HEK293 (cell line): ENCODE measurements at regions not wholly inside any gene's neighbourhood (a gene's known extent, or its start where the extent isn't known, plus 50 kb on each side); places are given as distances from the start of the nearest gene placed in this dataset.

Source experiments
- KLF1 ChIP-seq: fragments of 450-650 bp; formaldehyde crosslinking; IDR thresholded peaks from 2 replicates; pipeline ENCODE4 v1.5.1; 2016; ENCODE audit warnings: missing biosample characterization, missing genetic modification characterization
- ZNF223 ChIP-seq: fragments of 450-650 bp; formaldehyde crosslinking; IDR thresholded peaks from 2 replicates; pipeline ENCODE4 v1.5.1; 2016; ENCODE audit warnings: missing biosample characterization, missing genetic modification characterization
- ZNF274 ChIP-seq, 2 experiments: fragments of 200-500 bp in 1 of 2; fragments of 450-650 bp in 1 of 2; sonication (Bioruptor generic) in 1 of 2; formaldehyde crosslinking in 1 of 2; IDR thresholded peaks; 2 replicates each; pipeline versions ENCODE4 v1.5.1 to v1.6.1; 2014 to 2016; ENCODE audit warnings: borderline replicate concordance in 1 of 2, inconsistent platforms in 1 of 2, low read length in 1 of 2, missing biosample characterization in 1 of 2, missing genetic modification characterization in 1 of 2
- ZNF514 ChIP-seq: fragments of 450-650 bp; formaldehyde crosslinking; IDR thresholded peaks from 2 replicates; pipeline ENCODE4 v1.5.1; 2016; ENCODE audit warnings: missing biosample characterization, missing genetic modification characterization
- ZNF626 ChIP-seq: fragments of 450-650 bp; sonication (Bioruptor Pico); formaldehyde crosslinking; IDR thresholded peaks from 2 replicates; pipeline ENCODE4 v1.5.1; 2018; ENCODE audit warnings: missing biosample characterization, missing genetic modification characterization, inconsistent platforms
- ZSCAN16 ChIP-seq: fragments of 450-650 bp; formaldehyde crosslinking; IDR thresholded peaks from 2 replicates; pipeline ENCODE4 v1.5.1; 2016; ENCODE audit warnings: missing biosample characterization, missing genetic modification characterization
- TF ChIP-seq, protein P1 (sequence below): fragments of 450-650 bp; formaldehyde crosslinking; IDR thresholded peaks from 2 replicates; pipeline ENCODE4 v1.5.1; 2017; ENCODE audit warnings: missing biosample characterization, mild to moderate bottlenecking, missing genetic modification characterization, moderate library complexity
- TF ChIP-seq, protein P2 (sequence below): fragments of 450-650 bp; formaldehyde crosslinking; IDR thresholded peaks from 2 replicates; pipeline ENCODE4 v1.5.1; 2016; ENCODE audit warnings: missing biosample characterization, missing genetic modification characterization
- TF ChIP-seq, protein P3 (sequence below): fragments of 450-650 bp; formaldehyde crosslinking; IDR thresholded peaks from 2 replicates; pipeline ENCODE4 v1.5.1; 2016; ENCODE audit warnings: missing biosample characterization, missing genetic modification characterization
- TF ChIP-seq, protein P4 (sequence below): fragments of 450-650 bp; formaldehyde crosslinking; IDR thresholded peaks from 2 replicates; pipeline ENCODE4 v1.5.1; 2016; ENCODE audit warnings: missing biosample characterization, missing genetic modification characterization

DNA sequence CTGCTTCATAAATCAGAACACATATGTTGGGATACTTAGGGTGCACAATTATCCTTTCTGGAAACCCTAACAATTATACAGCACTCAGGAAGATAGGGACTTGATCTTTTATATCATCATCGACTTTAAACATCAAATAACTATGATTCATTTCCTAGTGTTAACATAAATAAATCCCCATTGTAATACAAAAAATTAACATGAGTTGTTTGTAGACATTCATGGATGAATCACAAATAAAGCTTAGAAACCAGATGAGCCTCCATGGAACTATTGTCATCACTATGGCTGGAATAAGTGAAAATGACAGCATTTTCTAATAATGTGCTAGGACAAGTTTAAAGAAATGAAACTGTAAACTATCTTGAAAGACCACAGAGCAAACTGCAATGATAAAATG, 821.7 kb downstream of the GATA3 start:
- TF ChIP-seq ZSCAN16 (no peak), ZNF274 (IDR thresholded peaks at IDR 0.05; ENCODE audit: low read length) (no peak), ZNF274 (tag by site-specific recombination; IDR thresholded peaks at IDR 0.05; ENCODE audit: borderline replicate concordance) (no peak), ZNF626 (tag by site-specific recombination) (no peak), KLF1 (tag by site-specific recombination) (no peak), ZNF514 (tag by site-specific recombination) (no peak), ZNF223 (tag by site-specific recombination) (no peak)
- TF ChIP-seq, protein P1, sequence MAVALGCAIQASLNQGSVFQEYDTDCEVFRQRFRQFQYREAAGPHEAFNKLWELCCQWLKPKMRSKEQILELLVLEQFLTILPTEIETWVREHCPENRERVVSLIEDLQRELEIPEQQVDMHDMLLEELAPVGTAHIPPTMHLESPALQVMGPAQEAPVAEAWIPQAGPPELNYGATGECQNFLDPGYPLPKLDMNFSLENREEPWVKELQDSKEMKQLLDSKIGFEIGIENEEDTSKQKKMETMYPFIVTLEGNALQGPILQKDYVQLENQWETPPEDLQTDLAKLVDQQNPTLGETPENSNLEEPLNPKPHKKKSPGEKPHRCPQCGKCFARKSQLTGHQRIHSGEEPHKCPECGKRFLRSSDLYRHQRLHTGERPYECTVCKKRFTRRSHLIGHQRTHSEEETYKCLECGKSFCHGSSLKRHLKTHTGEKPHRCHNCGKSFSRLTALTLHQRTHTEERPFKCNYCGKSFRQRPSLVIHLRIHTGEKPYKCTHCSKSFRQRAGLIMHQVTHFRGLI (tag by site-specific recombination) = no peak
- TF ChIP-seq, protein P2, sequence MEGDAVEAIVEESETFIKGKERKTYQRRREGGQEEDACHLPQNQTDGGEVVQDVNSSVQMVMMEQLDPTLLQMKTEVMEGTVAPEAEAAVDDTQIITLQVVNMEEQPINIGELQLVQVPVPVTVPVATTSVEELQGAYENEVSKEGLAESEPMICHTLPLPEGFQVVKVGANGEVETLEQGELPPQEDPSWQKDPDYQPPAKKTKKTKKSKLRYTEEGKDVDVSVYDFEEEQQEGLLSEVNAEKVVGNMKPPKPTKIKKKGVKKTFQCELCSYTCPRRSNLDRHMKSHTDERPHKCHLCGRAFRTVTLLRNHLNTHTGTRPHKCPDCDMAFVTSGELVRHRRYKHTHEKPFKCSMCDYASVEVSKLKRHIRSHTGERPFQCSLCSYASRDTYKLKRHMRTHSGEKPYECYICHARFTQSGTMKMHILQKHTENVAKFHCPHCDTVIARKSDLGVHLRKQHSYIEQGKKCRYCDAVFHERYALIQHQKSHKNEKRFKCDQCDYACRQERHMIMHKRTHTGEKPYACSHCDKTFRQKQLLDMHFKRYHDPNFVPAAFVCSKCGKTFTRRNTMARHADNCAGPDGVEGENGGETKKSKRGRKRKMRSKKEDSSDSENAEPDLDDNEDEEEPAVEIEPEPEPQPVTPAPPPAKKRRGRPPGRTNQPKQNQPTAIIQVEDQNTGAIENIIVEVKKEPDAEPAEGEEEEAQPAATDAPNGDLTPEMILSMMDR (tag by site-specific recombination) = no peak
- TF ChIP-seq, protein P3, sequence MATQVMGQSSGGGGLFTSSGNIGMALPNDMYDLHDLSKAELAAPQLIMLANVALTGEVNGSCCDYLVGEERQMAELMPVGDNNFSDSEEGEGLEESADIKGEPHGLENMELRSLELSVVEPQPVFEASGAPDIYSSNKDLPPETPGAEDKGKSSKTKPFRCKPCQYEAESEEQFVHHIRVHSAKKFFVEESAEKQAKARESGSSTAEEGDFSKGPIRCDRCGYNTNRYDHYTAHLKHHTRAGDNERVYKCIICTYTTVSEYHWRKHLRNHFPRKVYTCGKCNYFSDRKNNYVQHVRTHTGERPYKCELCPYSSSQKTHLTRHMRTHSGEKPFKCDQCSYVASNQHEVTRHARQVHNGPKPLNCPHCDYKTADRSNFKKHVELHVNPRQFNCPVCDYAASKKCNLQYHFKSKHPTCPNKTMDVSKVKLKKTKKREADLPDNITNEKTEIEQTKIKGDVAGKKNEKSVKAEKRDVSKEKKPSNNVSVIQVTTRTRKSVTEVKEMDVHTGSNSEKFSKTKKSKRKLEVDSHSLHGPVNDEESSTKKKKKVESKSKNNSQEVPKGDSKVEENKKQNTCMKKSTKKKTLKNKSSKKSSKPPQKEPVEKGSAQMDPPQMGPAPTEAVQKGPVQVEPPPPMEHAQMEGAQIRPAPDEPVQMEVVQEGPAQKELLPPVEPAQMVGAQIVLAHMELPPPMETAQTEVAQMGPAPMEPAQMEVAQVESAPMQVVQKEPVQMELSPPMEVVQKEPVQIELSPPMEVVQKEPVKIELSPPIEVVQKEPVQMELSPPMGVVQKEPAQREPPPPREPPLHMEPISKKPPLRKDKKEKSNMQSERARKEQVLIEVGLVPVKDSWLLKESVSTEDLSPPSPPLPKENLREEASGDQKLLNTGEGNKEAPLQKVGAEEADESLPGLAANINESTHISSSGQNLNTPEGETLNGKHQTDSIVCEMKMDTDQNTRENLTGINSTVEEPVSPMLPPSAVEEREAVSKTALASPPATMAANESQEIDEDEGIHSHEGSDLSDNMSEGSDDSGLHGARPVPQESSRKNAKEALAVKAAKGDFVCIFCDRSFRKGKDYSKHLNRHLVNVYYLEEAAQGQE (tag by site-specific recombination) = no peak
- TF ChIP-seq, protein P4, sequence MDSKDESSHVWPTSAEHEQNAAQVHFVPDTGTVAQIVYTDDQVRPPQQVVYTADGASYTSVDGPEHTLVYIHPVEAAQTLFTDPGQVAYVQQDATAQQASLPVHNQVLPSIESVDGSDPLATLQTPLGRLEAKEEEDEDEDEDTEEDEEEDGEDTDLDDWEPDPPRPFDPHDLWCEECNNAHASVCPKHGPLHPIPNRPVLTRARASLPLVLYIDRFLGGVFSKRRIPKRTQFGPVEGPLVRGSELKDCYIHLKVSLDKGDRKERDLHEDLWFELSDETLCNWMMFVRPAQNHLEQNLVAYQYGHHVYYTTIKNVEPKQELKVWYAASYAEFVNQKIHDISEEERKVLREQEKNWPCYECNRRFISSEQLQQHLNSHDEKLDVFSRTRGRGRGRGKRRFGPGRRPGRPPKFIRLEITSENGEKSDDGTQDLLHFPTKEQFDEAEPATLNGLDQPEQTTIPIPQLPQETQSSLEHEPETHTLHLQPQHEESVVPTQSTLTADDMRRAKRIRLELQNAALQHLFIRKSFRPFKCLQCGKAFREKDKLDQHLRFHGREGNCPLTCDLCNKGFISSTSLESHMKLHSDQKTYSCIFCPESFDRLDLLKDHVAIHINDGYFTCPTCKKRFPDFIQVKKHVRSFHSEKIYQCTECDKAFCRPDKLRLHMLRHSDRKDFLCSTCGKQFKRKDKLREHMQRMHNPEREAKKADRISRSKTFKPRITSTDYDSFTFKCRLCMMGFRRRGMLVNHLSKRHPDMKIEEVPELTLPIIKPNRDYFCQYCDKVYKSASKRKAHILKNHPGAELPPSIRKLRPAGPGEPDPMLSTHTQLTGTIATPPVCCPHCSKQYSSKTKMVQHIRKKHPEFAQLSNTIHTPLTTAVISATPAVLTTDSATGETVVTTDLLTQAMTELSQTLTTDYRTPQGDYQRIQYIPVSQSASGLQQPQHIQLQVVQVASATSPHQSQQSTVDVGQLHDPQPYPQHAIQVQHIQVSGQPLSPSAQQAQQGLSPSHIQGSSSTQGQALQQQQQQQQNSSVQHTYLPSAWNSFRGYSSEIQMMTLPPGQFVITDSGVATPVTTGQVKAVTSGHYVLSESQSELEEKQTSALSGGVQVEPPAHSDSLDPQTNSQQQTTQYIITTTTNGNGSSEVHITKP = no peak
